Caco-2 (cell line): ENCODE measurements at regions not wholly inside any gene's neighbourhood (a gene's known extent, or its start where the extent isn't known, plus 50 kb on each side); places are given as distances from the start of the nearest gene placed in this dataset.
A peak's percentile ranks its signal among the peaks of the same experiment; 100 is the strongest.

ENCODE experiments used
- BruUV-seq: library from RNA; stranded (reverse); fragments of 400-500 nt; replicated peaks from 2 replicates; lab custom pipeline; 2021; lab: Mats Ljungman, UMichigan
- CTCF ChIA-PET: fragments of 300-600 bp; sonication (Branson Sonifier 250); formaldehyde crosslinking; loops from one replicate; lab custom pipeline; 2022; ENCODE audit warnings: antibody characterized with exemption; lab: Charles Lee
- POLR2A ChIA-PET: fragments of 300-600 bp; sonication (Branson Sonifier 250); formaldehyde crosslinking; loops from one replicate; lab custom pipeline; 2022; ENCODE audit warnings: antibody characterized with exemption; lab: Charles Lee
- DNase-seq, 2 experiments: peaks; one replicate each; pipeline versions ENCODE4 v3.0.0 to v3.0.0-alpha.2; 2020 to 2022
- H3K27me3 ChIP-seq: replicated peaks from 2 replicates; pipeline ENCODE4 v1.6.0; 2011; ENCODE audit warnings: low read length; ENCODE audit not compliant: control insufficient read depth, insufficient read depth
- H3K36me3 ChIP-seq: 2 replicates; pipeline ENCODE4 v1.5.1; 2011; ENCODE audit warnings: low read length; ENCODE audit not compliant: control insufficient read depth, insufficient read depth
- H3K4me1 ChIP-seq: fragments of 250-450 bp; sonication (Bioruptor Pico); 2 replicates; pipeline ENCODE4 v1.5.1; 2020; ENCODE audit warnings: mild to moderate bottlenecking
- H3K4me3 ChIP-seq: 2 replicates; pipeline ENCODE4 v1.5.1; 2011; ENCODE audit warnings: low read depth, mild to moderate bottlenecking, control low read depth, low read length
- H3K9me3 ChIP-seq: fragments of 250-450 bp; sonication (Bioruptor Pico); 2 replicates; pipeline ENCODE4 v1.5.1; 2020; ENCODE audit warnings: mild to moderate bottlenecking, moderate library complexity
- H3K27ac Mint-ChIP-seq: one replicate; pipeline ENCODE4 v1.8.0; 2022; ENCODE audit warnings: mixed read lengths; ENCODE audit not compliant: unreplicated experiment
- H3K27me3 Mint-ChIP-seq: one replicate; pipeline ENCODE4 v1.8.0; 2022; ENCODE audit warnings: mixed read lengths; ENCODE audit not compliant: insufficient read depth, unreplicated experiment
- H3K36me3 Mint-ChIP-seq: one replicate; pipeline ENCODE4 v1.8.0; 2022; ENCODE audit warnings: mild to moderate bottlenecking, mixed read lengths; ENCODE audit not compliant: insufficient read depth, unreplicated experiment
- H3K4me1 Mint-ChIP-seq: one replicate; pipeline ENCODE4 v1.8.0; 2022; ENCODE audit warnings: low read depth, mixed read lengths; ENCODE audit not compliant: unreplicated experiment
- H3K4me3 Mint-ChIP-seq: one replicate; pipeline ENCODE4 v1.8.0; 2022; ENCODE audit warnings: mild to moderate bottlenecking, moderate library complexity, mixed read lengths; ENCODE audit not compliant: unreplicated experiment
- H3K9me3 Mint-ChIP-seq: one replicate; pipeline ENCODE4 v1.8.0; 2022; ENCODE audit warnings: mixed read lengths; ENCODE audit not compliant: unreplicated experiment
- CTCF ChIP-seq, 2 experiments: fragments of 200-600 bp in 1 of 2; IDR thresholded peaks; 1 replicate in 1 of 2; 2 replicates in 1 of 2; pipeline versions ENCODE4 v1.5.1 to v1.8.0; 2011 to 2022; ENCODE audit warnings: antibody characterized with exemption in 1 of 2, control low read depth in 1 of 2, inconsistent platforms in 1 of 2, low read depth in 1 of 2, low read length in 1 of 2, mild to moderate bottlenecking in 1 of 2, moderate library complexity in 1 of 2; ENCODE audit not compliant: insufficient read depth in 1 of 2, severe bottlenecking in 1 of 2, unreplicated experiment in 1 of 2
- intact Hi-C: fragments of 100-400 bp; cut with micrococcal nuclease; formaldehyde crosslinking; loops from one replicate; pipeline ENCODE4 v1.10.0; 2022; ENCODE audit not compliant: unreplicated experiment

DNA sequence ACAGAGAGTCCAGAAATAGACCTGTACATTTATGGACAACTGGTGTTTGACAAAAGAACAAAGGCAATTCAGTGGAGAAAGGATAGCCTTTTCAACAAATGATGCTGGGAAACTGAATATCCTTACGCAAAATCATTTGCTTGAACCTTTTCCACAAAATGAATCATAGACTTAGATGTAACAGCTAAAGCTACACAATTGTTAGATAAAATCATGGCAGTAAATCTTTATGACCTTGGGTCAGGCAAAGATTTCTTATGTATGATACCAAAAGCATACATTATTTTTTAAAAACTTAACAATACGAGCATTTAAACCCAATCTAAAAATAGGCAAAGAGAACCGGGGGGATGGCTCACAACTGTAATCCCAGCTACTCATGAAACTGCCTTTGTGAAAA, 73.5 kb upstream of the DST start:
- H3K4me3 Mint-ChIP-seq: no peak overlapping the region
- H3K4me1 ChIP-seq: peaks cover 52% of the 10 kb centered on the region
- H3K27me3 ChIP-seq: no peaks in the 10 kb centered on the region
- no peak overlapping the region for H3K4me3 ChIP-seq
- peaks cover 13% of the 10 kb centered on the region for H3K36me3 Mint-ChIP-seq
- BruUV-seq: no TSS peak
- H3K27ac Mint-ChIP-seq: no peak overlapping the region
- ChIA-PET CTCF (no interaction called here), POLR2A (no interaction called here)
- H3K4me1 Mint-ChIP-seq: peaks cover 24% of the 10 kb centered on the region
- DNase-seq: no peak
- no peaks in the 10 kb centered on the region for H3K27me3 Mint-ChIP-seq
- no peak for TF ChIP-seq CTCF (IDR thresholded peaks at IDR 0.05; ENCODE audit: insufficient read depth in 1 of 2, low read depth in 1 of 2, low read length in 1 of 2, severe bottlenecking in 1 of 2, unreplicated experiment in 1 of 2)
- H3K9me3 ChIP-seq: peaks cover 19% of the 10 kb centered on the region
- intact Hi-C loops: no loop called here
- H3K9me3 Mint-ChIP-seq: peaks cover 18% of the 10 kb centered on the region
- no peaks in the 10 kb centered on the region for H3K36me3 ChIP-seq

DNA sequence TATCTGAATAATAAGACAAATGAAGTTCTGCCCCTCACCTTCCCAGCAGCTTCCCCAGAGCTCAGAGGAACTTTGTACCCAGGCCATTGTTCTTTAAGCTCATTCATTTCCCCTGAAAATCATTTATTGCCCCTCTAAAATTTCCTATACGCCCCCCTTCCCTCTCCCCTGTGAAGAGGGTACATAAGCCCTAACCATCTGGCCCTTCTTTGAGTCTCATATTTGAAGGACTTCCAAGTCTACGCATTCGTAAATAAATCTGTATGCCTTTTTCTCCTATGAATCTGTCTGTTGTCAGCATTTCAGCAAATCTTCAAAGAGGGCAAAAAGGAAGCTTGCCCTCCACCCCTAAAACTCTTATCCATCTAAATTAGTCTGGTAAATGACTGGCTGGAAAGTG, 73.1 kb upstream of the DST start:
- no TSS peak for BruUV-seq

GRCh38 chr6:56714982-56715456, 72.3 kb upstream of the DST start:
- BruUV-seq: no TSS peak
- intact Hi-C loops: loop anchor here (1.0 kb wide), 1 partner anchor 12 kb away; no protein-coding TSS in a partner anchor
- no peak for TF ChIP-seq CTCF (IDR thresholded peaks at IDR 0.05; ENCODE audit: insufficient read depth in 1 of 2, low read depth in 1 of 2, low read length in 1 of 2, severe bottlenecking in 1 of 2, unreplicated experiment in 1 of 2)
- ChIA-PET CTCF (interaction anchor here (2.7 kb wide), 1 partner anchor 137 kb away, joined by 14 read pairs; no protein-coding TSS in a partner anchor), POLR2A (no interaction called here)
- H3K9me3 Mint-ChIP-seq: peaks cover 18% of the 10 kb centered on the region
- Histone ChIP-seq H3K9me3 (peaks cover 17% of the 10 kb centered on the region), H3K36me3 (no peaks in the 10 kb centered on the region), H3K4me1 (peaks cover 52% of the 10 kb centered on the region), H3K27me3 (no peaks in the 10 kb centered on the region), H3K4me3 (no peak overlapping the region)
- H3K36me3 Mint-ChIP-seq: peaks cover 13% of the 10 kb centered on the region
- peaks cover 25% of the 10 kb centered on the region for H3K4me1 Mint-ChIP-seq
- no peak for DNase-seq
- H3K4me3 Mint-ChIP-seq: no peak overlapping the region
- H3K27me3 Mint-ChIP-seq: no peaks in the 10 kb centered on the region
- peak overlapping the region; percentile 58 for H3K27ac Mint-ChIP-seq

More for the DNA sequence above, 73.1 kb upstream of the DST start:
- Mint-ChIP-seq H3K27ac (peak overlapping the region; percentile 58), H3K36me3 (peaks cover 13% of the 10 kb centered on the region), H3K9me3 (peaks cover 18% of the 10 kb centered on the region), H3K4me3 (no peak overlapping the region), H3K4me1 (peaks cover 24% of the 10 kb centered on the region), H3K27me3 (no peaks in the 10 kb centered on the region)
- no peak for DNase-seq
- no peak overlapping the region for H3K4me3 ChIP-seq
- H3K9me3 ChIP-seq: peaks cover 17% of the 10 kb centered on the region
- H3K27me3 ChIP-seq: no peaks in the 10 kb centered on the region
- peaks cover 52% of the 10 kb centered on the region for H3K4me1 ChIP-seq
- CTCF ChIA-PET: no interaction called here
- TF ChIP-seq CTCF (IDR thresholded peaks at IDR 0.05; ENCODE audit: insufficient read depth in 1 of 2, low read depth in 1 of 2, low read length in 1 of 2, severe bottlenecking in 1 of 2, unreplicated experiment in 1 of 2): no peak
- POLR2A ChIA-PET: no interaction called here
- intact Hi-C loops: loop anchor here (1.0 kb wide), 1 partner anchor 12 kb away; no protein-coding TSS in a partner anchor
- no peaks in the 10 kb centered on the region for H3K36me3 ChIP-seq
